Right lobe of liver (tissue), 6 donors: ENCODE measurements at regions not wholly inside any gene's neighbourhood (a gene's known extent, or its start where the extent isn't known, plus 50 kb on each side); places are given as distances from the start of the nearest gene placed in this dataset.

Experiments
- ATAC-seq, 4 donors: fragments of 200-7000 bp; cut with Tn5 transposase; one replicate each; pipeline ENCODE4 v1.9.1; 2020; ENCODE audit warnings: mild to moderate bottlenecking in 4 of 4, moderate library complexity in 4 of 4
- DNase-seq, 3 donors: peaks; one replicate each; pipeline ENCODE4 v3.0.0-alpha.2; 2020
- H3K27ac ChIP-seq, 3 donors: fragments of 200-600 bp; one replicate each; pipeline ENCODE4 v1.8.0; 2022
- H3K27me3 ChIP-seq, 2 donors: fragments of 200-600 bp; one replicate each; pipeline ENCODE4 v1.8.0; 2022
- H3K36me3 ChIP-seq, 4 donors: fragments of 200-600 bp; sonication (generic) in 1 of 4; one replicate each; pipeline versions ENCODE4 v1.5.1 to v1.8.0; 2017 to 2022; ENCODE audit warnings: control low read depth in 1 of 4
- H3K4me1 ChIP-seq, 4 donors: fragments of 200-600 bp; sonication (generic) in 1 of 4; one replicate each; pipeline versions ENCODE4 v1.5.1 to v1.8.0; 2017 to 2022; ENCODE audit warnings: control low read depth in 1 of 4
- H3K4me3 ChIP-seq, 3 donors: fragments of 200-600 bp; one replicate each; pipeline ENCODE4 v1.8.0; 2022
- H3K9me3 ChIP-seq, 4 donors: fragments of 200-600 bp; sonication (generic) in 1 of 4; one replicate each; pipeline versions ENCODE4 v1.5.1 to v1.8.0; 2017 to 2022; ENCODE audit warnings: control low read depth in 1 of 4
- POLR2A ChIP-seq: fragments of 450-650 bp; IDR thresholded peaks from one replicate; pipeline ENCODE4 v1.6.1; 2017; ENCODE audit warnings: antibody characterized with exemption, mild to moderate bottlenecking
- WGBS: methylation state at CpG from one replicate; pipeline ENCODE4 v1.1.6; 2018; ENCODE audit warnings: low coverage, low lambda C conversion rate; ENCODE audit not compliant: insufficient coverage; ENCODE audit errors: missing lambda C conversion rate; 5-methylcytosine and 5-hydroxymethylcytosine counted together
- intact Hi-C, 2 donors: fragments of 100-400 bp; cut with DNase I; formaldehyde crosslinking; loops; one replicate each; pipeline versions ENCODE4 v1.11.2 to v1.14.1; 2022
- TF ChIP-seq, protein P1 (sequence below), 4 donors: fragments of 200-600 bp in 3 of 4; fragments of 450-650 bp in 1 of 4; IDR thresholded peaks; one replicate each; pipeline versions ENCODE4 v1.5.1 to v1.8.0; 2016 to 2022; ENCODE audit warnings: antibody characterized with exemption in 4 of 4, mild to moderate bottlenecking in 2 of 4
- donor health status: DM: no; HTN: yes; CAD: no.
- donor health status: DM: no; HTN: no; CAD: no.
- donor health status: DM: no; HTN: no; CAD: no.
- donor health status: DM: no; HTN: yes; CAD: no.
- donor health status: DM: no; HTN: yes; CAD: no.

DNA sequence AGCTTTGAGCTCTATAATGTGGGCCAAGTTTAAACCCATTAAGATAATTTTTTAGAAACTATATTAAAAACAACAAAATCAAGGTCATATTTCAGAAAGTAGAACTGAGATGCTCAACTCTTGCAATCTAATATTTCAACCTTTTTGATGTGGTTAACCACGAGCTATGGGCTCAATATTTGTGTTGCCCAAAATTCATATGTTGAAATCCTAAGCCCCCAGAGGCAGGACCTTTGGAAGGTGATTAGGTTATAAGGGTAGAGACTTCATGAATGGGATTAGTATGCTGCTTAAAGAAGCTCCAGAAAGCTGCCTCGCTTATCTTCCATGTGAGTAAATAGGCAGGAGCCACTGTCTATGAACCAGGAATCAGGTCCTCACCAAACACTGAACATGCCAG, 284.4 kb downstream of the CRPPA start:
- H3K9me3 ChIP-seq = no peaks in the 10 kb centered on the region
- DNase-seq = no peak
- H3K27me3 ChIP-seq = no peaks in the 10 kb centered on the region
- H3K36me3 ChIP-seq = no peaks in the 10 kb centered on the region
- TF ChIP-seq, protein P1, sequence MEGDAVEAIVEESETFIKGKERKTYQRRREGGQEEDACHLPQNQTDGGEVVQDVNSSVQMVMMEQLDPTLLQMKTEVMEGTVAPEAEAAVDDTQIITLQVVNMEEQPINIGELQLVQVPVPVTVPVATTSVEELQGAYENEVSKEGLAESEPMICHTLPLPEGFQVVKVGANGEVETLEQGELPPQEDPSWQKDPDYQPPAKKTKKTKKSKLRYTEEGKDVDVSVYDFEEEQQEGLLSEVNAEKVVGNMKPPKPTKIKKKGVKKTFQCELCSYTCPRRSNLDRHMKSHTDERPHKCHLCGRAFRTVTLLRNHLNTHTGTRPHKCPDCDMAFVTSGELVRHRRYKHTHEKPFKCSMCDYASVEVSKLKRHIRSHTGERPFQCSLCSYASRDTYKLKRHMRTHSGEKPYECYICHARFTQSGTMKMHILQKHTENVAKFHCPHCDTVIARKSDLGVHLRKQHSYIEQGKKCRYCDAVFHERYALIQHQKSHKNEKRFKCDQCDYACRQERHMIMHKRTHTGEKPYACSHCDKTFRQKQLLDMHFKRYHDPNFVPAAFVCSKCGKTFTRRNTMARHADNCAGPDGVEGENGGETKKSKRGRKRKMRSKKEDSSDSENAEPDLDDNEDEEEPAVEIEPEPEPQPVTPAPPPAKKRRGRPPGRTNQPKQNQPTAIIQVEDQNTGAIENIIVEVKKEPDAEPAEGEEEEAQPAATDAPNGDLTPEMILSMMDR (IDR thresholded peaks at IDR 0.05) = no peak
- no peak for TF ChIP-seq POLR2A
- ATAC-seq = no peak
- no peak overlapping the region for H3K4me3 ChIP-seq
- H3K27ac ChIP-seq = no peak overlapping the region
- intact Hi-C loops = no loop called here
- H3K4me1 ChIP-seq = no peaks in the 10 kb centered on the region
- WGBS = 52% methylated on average over 2 of the region's 2 CpGs

DNA sequence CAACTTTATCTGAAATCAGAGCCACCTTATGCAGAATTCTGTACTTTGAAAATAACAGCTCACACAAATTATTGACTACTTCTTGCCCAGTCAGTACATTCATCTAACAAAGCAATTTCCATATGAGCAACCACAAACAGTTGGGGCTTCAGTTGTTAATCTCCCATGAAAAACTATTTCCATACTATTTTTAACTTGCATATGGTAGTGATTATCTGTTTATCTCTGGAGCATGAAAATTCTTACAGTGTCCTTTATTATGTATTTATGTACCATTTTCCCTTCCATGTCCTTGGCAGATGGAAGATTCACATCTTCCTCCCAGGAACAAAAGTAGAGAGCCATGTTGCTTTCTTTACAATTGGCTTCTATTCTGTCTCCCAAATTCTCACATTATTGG, 285.7 kb downstream of the CRPPA start:
- TF ChIP-seq, protein P1 (IDR thresholded peaks at IDR 0.05) = no peak
- TF ChIP-seq POLR2A = no peak
- H3K27ac ChIP-seq = no peak overlapping the region
- H3K36me3 ChIP-seq = no peaks in the 10 kb centered on the region
- no peak for ATAC-seq
- H3K9me3 ChIP-seq = no peaks in the 10 kb centered on the region
- no peaks in the 10 kb centered on the region for H3K27me3 ChIP-seq
- intact Hi-C loops = no loop called here
- DNase-seq = no peak
- no peaks in the 10 kb centered on the region for H3K4me1 ChIP-seq
- no peak overlapping the region for H3K4me3 ChIP-seq

DNA sequence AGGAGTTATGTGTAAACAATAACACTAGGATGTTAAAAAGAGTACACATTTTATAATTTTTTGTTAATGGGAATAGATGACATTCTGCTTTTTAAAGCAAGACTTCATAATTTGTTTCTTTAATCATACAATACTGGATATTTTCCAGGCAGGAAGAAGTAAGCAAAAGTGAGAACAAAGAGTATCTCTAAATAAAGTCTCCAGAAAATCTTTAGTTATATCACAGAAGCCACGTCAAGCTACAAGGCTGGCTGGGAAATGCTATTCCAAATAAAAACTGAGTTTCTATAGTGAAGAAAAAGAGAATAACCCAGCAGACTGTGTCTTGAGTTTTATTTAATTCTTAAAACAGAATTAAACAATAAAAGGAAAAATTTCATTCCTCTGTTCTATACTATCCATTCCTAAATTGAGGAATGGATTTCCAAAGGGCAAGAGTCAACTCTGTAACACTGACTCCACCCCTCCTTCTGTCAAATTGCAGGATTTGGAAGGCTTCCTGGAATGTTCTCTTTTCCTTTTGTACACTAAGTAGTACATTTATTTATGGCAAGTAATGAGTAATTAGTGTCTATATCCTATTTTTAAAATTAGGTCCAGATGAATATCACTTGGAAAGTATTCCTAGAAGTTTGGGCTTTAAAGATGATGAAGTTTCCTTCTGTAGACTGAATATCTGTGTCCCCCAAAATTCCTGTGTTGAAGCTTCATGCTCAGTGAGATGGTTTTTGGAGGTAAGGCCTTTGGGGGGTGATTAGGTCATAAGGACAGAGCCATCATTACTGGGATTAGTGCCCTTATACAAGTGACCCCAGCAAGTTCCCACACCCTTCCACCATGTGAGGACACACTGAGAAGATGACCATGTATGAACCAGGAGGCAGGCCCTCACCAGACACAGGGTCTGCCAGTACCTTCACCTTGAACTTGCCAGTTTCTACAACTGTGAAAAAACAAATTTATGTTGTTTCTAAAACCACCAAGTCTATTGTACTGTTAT, 290.9 kb downstream of the CRPPA start:
- intact Hi-C loops = no loop called here
- no peaks in the 10 kb centered on the region for H3K27me3 ChIP-seq
- H3K9me3 ChIP-seq = no peaks in the 10 kb centered on the region
- no peak overlapping the region for H3K27ac ChIP-seq
- no peak for ATAC-seq
- no peak overlapping the region for H3K4me3 ChIP-seq
- H3K36me3 ChIP-seq = no peaks in the 10 kb centered on the region
- TF ChIP-seq POLR2A = no peak
- TF ChIP-seq, protein P1 (IDR thresholded peaks at IDR 0.05) = no peak
- 59% methylated on average over 1 of the region's 1 CpG for WGBS
- H3K4me1 ChIP-seq = no peaks in the 10 kb centered on the region
- no peak for DNase-seq

DNA sequence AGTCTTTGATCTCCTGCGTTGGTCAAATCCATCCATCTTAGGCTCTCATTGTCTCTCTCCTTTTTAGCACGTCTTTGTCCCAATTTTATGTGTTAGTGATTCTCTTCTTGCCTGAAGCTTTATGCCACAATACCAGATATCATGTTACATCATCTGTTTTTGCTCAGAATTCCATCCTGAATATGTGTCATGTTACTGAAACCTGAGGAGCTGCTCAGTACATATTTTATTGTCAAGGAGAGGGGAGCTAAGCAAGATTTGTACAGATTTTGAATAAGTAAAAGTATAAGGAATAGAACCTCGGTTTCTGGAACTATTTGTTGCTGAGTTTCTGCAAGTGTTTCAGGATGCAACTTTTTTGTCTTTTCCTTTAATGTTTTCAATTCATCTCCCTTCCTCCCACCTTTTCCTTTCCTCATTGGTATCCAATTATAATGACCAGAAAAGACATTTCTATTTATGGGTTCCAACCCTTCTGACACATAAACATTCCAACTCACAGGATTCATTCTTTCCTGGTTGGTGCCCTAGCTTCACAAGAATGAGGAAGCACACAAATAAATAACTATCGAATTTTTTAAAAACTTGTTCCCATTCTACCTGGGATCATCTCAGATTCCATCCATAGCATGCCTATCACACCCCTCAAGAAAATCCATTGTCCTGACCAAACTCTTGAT, 291.8 kb downstream of the CRPPA start:
- no peak overlapping the region for H3K27ac ChIP-seq
- H3K27me3 ChIP-seq = no peaks in the 10 kb centered on the region
- no peak for ATAC-seq
- 65% methylated on average over 4 of the region's 4 CpGs for WGBS
- H3K9me3 ChIP-seq = no peaks in the 10 kb centered on the region
- DNase-seq = no peak
- TF ChIP-seq, protein P1 (IDR thresholded peaks at IDR 0.05) = no peak
- TF ChIP-seq POLR2A = no peak
- no peak overlapping the region for H3K4me3 ChIP-seq
- intact Hi-C loops = no loop called here
- H3K4me1 ChIP-seq = no peaks in the 10 kb centered on the region
- no peaks in the 10 kb centered on the region for H3K36me3 ChIP-seq
